Endothelial cell of umbilical vein (primary cell): ENCODE measurements at regions not wholly inside any gene's neighbourhood (a gene's known extent, or its start where the extent isn't known, plus 50 kb on each side); places are given as distances from the start of the nearest gene placed in this dataset.

Source experiments
- EZH2 ChIP-seq: IDR thresholded peaks from 2 replicates; pipeline ENCODE4 v1.6.1; 2012; ENCODE audit warnings: borderline replicate concordance, low read depth, mild to moderate bottlenecking, moderate library complexity, low read length, inconsistent platforms; ENCODE audit not compliant: severe bottlenecking
- GATA2 ChIP-seq: IDR thresholded peaks from 2 replicates; pipeline ENCODE4 v1.7.0; 2011; ENCODE audit warnings: low read depth, mild to moderate bottlenecking, moderate library complexity, mixed read lengths, low read length; ENCODE audit not compliant: insufficient read length, insufficient read depth
- MYC ChIP-seq: IDR thresholded peaks from one replicate; pipeline ENCODE4 v1.6.1; 2011; ENCODE audit warnings: mild to moderate bottlenecking, low read depth, low read length
- POLR2A ChIP-seq: IDR thresholded peaks from 2 replicates; pipeline ENCODE4 v1.6.1; 2012; ENCODE audit warnings: low read depth, mild to moderate bottlenecking, control low read depth, low read length
- TF ChIP-seq, protein P1 (sequence below), 2 donors: IDR thresholded peaks; 1 replicate in 1 of 2; 2 replicates in 1 of 2; pipeline ENCODE4 v1.5.1; 2011; ENCODE audit warnings: low read length in 2 of 2, mild to moderate bottlenecking in 2 of 2, moderate library complexity in 2 of 2, control low read depth in 1 of 2, inconsistent platforms in 1 of 2, low read depth in 1 of 2; ENCODE audit not compliant: insufficient read depth in 1 of 2; ENCODE audit errors: extremely low read depth in 1 of 2

DNA sequence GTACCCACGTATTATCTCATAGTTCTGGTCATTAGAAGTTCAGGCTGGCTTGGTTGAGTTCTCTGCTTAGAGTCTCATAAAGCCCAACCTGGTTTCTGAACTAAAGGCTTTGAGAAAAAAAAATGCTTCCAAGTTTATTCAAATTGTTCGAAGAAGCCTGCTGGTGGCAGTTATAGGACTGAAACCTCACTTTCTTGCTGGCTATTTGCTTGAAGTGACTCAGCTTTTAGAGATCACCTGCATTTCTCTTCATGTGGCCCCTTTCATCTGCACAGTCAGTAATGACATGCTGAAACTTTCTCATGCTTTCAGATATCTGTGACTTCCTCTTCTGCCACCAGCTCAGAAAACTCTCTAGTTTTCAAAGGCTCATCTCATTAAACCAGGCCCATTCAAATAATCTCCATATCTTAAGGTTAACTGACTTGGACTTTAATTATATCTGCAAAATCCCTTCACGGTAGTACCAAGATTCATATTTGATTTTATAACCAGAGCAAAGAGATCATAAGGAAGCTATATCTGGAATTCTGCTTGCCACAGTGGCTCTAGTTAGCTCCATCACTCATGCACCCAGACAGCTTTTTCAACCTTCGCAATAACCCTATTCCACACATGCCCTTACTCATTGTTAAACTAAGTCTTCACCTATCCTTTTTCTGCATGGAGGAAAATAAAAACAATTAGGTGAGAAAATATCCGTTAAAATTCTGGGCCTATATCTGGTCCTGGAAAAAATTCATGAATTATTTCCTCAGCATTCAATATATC lies 433.8 kb upstream of the CBLB start:
- TF ChIP-seq EZH2 (no peak), POLR2A (no peak), MYC (no peak), GATA2 (no peak)
- TF ChIP-seq, protein P1, sequence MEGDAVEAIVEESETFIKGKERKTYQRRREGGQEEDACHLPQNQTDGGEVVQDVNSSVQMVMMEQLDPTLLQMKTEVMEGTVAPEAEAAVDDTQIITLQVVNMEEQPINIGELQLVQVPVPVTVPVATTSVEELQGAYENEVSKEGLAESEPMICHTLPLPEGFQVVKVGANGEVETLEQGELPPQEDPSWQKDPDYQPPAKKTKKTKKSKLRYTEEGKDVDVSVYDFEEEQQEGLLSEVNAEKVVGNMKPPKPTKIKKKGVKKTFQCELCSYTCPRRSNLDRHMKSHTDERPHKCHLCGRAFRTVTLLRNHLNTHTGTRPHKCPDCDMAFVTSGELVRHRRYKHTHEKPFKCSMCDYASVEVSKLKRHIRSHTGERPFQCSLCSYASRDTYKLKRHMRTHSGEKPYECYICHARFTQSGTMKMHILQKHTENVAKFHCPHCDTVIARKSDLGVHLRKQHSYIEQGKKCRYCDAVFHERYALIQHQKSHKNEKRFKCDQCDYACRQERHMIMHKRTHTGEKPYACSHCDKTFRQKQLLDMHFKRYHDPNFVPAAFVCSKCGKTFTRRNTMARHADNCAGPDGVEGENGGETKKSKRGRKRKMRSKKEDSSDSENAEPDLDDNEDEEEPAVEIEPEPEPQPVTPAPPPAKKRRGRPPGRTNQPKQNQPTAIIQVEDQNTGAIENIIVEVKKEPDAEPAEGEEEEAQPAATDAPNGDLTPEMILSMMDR (IDR thresholded peaks at IDR 0.05; ENCODE audit: extremely low read depth in 1 of 2, insufficient read depth in 1 of 2, low read depth in 1 of 2, low read length in 2 of 2), result no peak
